WTC11 (cell line): ENCODE measurements at regions not wholly inside any gene's neighbourhood (a gene's known extent, or its start where the extent isn't known, plus 50 kb on each side); places are given as distances from the start of the nearest gene placed in this dataset.

Experiments used
- ATAC-seq: fragments of 200-7000 bp; cut with Tn5 transposase; 2 replicates; pipeline ENCODE4 v1.10.0; 2021; ENCODE audit warnings: mild to moderate bottlenecking, moderate library complexity
- CTCF ChIA-PET: fragments of 300-600 bp; sonication (Branson Sonifier 250); formaldehyde crosslinking; loops from one replicate; lab custom pipeline; 2021; ENCODE audit warnings: antibody characterized with exemption; lab: Charles Lee
- POLR2A ChIA-PET: fragments of 350-600 bp; sonication (Branson Sonifier 250); formaldehyde crosslinking; loops from one replicate; lab custom pipeline; 2021; ENCODE audit warnings: antibody characterized with exemption; lab: Charles Lee
- DNase-seq: peaks from one replicate; pipeline ENCODE4 v3.0.0; 2021; ENCODE audit warnings: low spot score
- H3K27ac Mint-ChIP-seq: 2 replicates; pipeline ENCODE4 v1.8.0; 2021; ENCODE audit warnings: mixed read lengths
- H3K27me3 Mint-ChIP-seq: 2 replicates; pipeline ENCODE4 v1.8.0; 2021; ENCODE audit warnings: low read depth, mild to moderate bottlenecking, moderate library complexity, mixed read lengths
- H3K36me3 Mint-ChIP-seq: 2 replicates; pipeline ENCODE4 v1.8.0; 2021; ENCODE audit warnings: mixed read lengths
- H3K4me1 Mint-ChIP-seq: 2 replicates; pipeline ENCODE4 v1.8.0; 2022; ENCODE audit warnings: mixed read lengths
- H3K4me3 Mint-ChIP-seq: 2 replicates; pipeline ENCODE4 v1.8.0; 2021; ENCODE audit warnings: mild to moderate bottlenecking, moderate library complexity, mixed read lengths
- H3K9me3 Mint-ChIP-seq: 2 replicates; pipeline ENCODE4 v1.8.0; 2021; ENCODE audit warnings: mixed read lengths
- FOXJ3 ChIP-seq: sonication (generic); formaldehyde crosslinking; IDR thresholded peaks from 2 replicates; pipeline ENCODE4 v1.9.0; 2021; ENCODE audit warnings: missing genetic modification reagents, mild to moderate bottlenecking, borderline replicate concordance
- FOXK1 ChIP-seq: sonication (generic); formaldehyde crosslinking; IDR thresholded peaks from 2 replicates; pipeline ENCODE4 v1.8.0; 2022; ENCODE audit warnings: mild to moderate bottlenecking, moderate library complexity, missing genetic modification reagents
- MXD4 ChIP-seq: fragments of 250-450 bp; sonication (Bioruptor Pico); IDR thresholded peaks from 2 replicates; pipeline ENCODE4 v1.8.0; 2021; ENCODE audit warnings: mild to moderate bottlenecking, moderate library complexity, borderline replicate concordance
- SMAD3 ChIP-seq: sonication (generic); formaldehyde crosslinking; IDR thresholded peaks from 2 replicates; pipeline ENCODE4 v1.8.0; 2022; ENCODE audit warnings: missing genetic modification reagents, mild to moderate bottlenecking, borderline replicate concordance
- ZNF423 ChIP-seq: fragments of 250-450 bp; sonication (Bioruptor Pico); IDR thresholded peaks from 2 replicates; pipeline ENCODE4 v2.1.2; 2022; ENCODE audit warnings: mild to moderate bottlenecking, moderate library complexity
- TF ChIP-seq, protein P1 (sequence below): sonication (generic); formaldehyde crosslinking; IDR thresholded peaks from 2 replicates; pipeline ENCODE4 v1.8.1; 2023; ENCODE audit warnings: mild to moderate bottlenecking, moderate library complexity, missing genetic modification reagents
- TF ChIP-seq, protein P2 (sequence below): sonication (generic); formaldehyde crosslinking; IDR thresholded peaks from 2 replicates; pipeline ENCODE4 v1.8.1; 2022; ENCODE audit warnings: mild to moderate bottlenecking, missing genetic modification reagents, moderate library complexity, borderline replicate concordance
- TF ChIP-seq, protein P3 (sequence below): sonication (generic); formaldehyde crosslinking; IDR thresholded peaks from 2 replicates; pipeline ENCODE4 v1.8.1; 2022; ENCODE audit warnings: low read depth, mild to moderate bottlenecking, moderate library complexity, missing genetic modification reagents, borderline replicate concordance
- TF ChIP-seq, protein P4 (sequence below): sonication (generic); formaldehyde crosslinking; IDR thresholded peaks from 2 replicates; pipeline ENCODE4 v1.8.1; 2022; ENCODE audit warnings: low read depth, missing genetic modification reagents, borderline replicate concordance
- TF ChIP-seq, protein P5 (sequence below): fragments of 250-450 bp; sonication (Bioruptor Pico); IDR thresholded peaks from 2 replicates; pipeline ENCODE4 v1.8.0; 2021; ENCODE audit warnings: mild to moderate bottlenecking
- TF ChIP-seq, protein P6 (sequence below): sonication (generic); formaldehyde crosslinking; conservative IDR thresholded peaks from 2 replicates; pipeline ENCODE4 v1.8.1; 2022; ENCODE audit warnings: mild to moderate bottlenecking, missing genetic modification reagents
- TF ChIP-seq, protein P7 (sequence below): fragments of 250-450 bp; sonication (Bioruptor Pico); conservative IDR thresholded peaks from 2 replicates; pipeline ENCODE4 v1.9.0; 2021; ENCODE audit warnings: mild to moderate bottlenecking
- TF ChIP-seq, protein P8 (sequence below): sonication (generic); formaldehyde crosslinking; IDR thresholded peaks from 2 replicates; pipeline ENCODE4 v1.8.0; 2023; ENCODE audit warnings: missing genetic modification reagents
- TF ChIP-seq, protein P9 (sequence below): fragments of 250-450 bp; sonication (Bioruptor Pico); IDR thresholded peaks from 2 replicates; pipeline ENCODE4 v1.9.0; 2021; ENCODE audit warnings: mild to moderate bottlenecking
- TF ChIP-seq, protein P10 (sequence below): sonication (generic); formaldehyde crosslinking; IDR thresholded peaks from 2 replicates; pipeline ENCODE4 v1.8.0; 2022; ENCODE audit warnings: mild to moderate bottlenecking, missing genetic modification reagents

DNA sequence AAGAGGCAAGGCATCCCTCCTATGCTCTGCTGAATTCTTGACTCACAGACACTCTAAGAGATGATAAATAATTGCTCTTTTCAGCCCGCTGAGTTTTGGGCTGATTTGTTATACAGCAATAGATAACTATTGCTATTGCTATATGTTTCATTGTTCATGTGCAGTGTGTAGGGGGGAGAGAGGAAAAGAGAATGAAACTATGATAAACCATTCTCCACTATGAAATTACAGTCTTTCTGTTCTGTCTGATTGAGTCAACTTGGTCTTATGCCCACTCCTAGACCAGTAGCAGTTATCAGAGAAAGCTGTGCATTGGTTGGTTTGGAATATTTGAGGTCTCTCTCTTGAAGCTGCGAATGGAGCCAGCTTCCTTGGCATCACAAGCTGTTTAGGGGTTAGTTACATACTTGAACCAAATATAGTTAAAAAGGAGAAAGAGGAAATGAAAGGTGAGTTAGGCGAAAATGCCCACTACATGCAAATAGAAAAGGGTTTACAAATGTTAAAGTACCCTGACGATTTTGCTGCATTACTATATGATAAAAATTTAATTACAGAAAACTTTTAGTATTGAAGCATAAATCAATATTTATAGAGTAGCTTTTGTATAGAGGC, 136.3 kb upstream of the ACTBL2 start:
- Mint-ChIP-seq H3K4me3 (no peak overlapping the region), H3K9me3 (no peaks in the 10 kb centered on the region), H3K27me3 (no peaks in the 10 kb centered on the region), H3K27ac (no peak overlapping the region), H3K36me3 (no peaks in the 10 kb centered on the region), H3K4me1 (no peaks in the 10 kb centered on the region)
- ATAC-seq = no peak
- TF ChIP-seq SMAD3 (CRISPR knock-in tag) = no peak
- TF ChIP-seq, protein P1, sequence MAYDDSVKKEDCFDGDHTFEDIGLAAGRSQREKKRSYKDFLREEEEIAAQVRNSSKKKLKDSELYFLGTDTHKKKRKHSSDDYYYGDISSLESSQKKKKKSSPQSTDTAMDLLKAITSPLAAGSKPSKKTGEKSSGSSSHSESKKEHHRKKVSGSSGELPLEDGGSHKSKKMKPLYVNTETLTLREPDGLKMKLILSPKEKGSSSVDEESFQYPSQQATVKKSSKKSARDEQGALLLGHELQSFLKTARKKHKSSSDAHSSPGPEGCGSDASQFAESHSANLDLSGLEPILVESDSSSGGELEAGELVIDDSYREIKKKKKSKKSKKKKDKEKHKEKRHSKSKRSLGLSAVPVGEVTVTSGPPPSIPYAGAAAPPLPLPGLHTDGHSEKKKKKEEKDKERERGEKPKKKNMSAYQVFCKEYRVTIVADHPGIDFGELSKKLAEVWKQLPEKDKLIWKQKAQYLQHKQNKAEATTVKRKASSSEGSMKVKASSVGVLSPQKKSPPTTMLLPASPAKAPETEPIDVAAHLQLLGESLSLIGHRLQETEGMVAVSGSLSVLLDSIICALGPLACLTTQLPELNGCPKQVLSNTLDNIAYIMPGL (CRISPR knock-in tag) = no peak
- TF ChIP-seq, protein P2, sequence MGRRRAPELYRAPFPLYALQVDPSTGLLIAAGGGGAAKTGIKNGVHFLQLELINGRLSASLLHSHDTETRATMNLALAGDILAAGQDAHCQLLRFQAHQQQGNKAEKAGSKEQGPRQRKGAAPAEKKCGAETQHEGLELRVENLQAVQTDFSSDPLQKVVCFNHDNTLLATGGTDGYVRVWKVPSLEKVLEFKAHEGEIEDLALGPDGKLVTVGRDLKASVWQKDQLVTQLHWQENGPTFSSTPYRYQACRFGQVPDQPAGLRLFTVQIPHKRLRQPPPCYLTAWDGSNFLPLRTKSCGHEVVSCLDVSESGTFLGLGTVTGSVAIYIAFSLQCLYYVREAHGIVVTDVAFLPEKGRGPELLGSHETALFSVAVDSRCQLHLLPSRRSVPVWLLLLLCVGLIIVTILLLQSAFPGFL (CRISPR knock-in tag) = no peak
- TF ChIP-seq, protein P3, sequence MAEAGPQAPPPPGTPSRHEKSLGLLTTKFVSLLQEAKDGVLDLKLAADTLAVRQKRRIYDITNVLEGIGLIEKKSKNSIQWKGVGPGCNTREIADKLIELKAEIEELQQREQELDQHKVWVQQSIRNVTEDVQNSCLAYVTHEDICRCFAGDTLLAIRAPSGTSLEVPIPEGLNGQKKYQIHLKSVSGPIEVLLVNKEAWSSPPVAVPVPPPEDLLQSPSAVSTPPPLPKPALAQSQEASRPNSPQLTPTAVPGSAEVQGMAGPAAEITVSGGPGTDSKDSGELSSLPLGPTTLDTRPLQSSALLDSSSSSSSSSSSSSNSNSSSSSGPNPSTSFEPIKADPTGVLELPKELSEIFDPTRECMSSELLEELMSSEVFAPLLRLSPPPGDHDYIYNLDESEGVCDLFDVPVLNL = no peak
- TF ChIP-seq, protein P4, sequence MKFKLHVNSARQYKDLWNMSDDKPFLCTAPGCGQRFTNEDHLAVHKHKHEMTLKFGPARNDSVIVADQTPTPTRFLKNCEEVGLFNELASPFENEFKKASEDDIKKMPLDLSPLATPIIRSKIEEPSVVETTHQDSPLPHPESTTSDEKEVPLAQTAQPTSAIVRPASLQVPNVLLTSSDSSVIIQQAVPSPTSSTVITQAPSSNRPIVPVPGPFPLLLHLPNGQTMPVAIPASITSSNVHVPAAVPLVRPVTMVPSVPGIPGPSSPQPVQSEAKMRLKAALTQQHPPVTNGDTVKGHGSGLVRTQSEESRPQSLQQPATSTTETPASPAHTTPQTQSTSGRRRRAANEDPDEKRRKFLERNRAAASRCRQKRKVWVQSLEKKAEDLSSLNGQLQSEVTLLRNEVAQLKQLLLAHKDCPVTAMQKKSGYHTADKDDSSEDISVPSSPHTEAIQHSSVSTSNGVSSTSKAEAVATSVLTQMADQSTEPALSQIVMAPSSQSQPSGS (CRISPR knock-in tag) = no peak
- TF ChIP-seq, protein P5, sequence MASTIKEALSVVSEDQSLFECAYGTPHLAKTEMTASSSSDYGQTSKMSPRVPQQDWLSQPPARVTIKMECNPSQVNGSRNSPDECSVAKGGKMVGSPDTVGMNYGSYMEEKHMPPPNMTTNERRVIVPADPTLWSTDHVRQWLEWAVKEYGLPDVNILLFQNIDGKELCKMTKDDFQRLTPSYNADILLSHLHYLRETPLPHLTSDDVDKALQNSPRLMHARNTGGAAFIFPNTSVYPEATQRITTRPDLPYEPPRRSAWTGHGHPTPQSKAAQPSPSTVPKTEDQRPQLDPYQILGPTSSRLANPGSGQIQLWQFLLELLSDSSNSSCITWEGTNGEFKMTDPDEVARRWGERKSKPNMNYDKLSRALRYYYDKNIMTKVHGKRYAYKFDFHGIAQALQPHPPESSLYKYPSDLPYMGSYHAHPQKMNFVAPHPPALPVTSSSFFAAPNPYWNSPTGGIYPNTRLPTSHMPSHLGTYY (CRISPR knock-in tag) = no peak
- TF ChIP-seq, protein P6, sequence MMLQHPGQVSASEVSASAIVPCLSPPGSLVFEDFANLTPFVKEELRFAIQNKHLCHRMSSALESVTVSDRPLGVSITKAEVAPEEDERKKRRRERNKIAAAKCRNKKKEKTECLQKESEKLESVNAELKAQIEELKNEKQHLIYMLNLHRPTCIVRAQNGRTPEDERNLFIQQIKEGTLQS (CRISPR knock-in tag) = no peak
- TF ChIP-seq, protein P7, sequence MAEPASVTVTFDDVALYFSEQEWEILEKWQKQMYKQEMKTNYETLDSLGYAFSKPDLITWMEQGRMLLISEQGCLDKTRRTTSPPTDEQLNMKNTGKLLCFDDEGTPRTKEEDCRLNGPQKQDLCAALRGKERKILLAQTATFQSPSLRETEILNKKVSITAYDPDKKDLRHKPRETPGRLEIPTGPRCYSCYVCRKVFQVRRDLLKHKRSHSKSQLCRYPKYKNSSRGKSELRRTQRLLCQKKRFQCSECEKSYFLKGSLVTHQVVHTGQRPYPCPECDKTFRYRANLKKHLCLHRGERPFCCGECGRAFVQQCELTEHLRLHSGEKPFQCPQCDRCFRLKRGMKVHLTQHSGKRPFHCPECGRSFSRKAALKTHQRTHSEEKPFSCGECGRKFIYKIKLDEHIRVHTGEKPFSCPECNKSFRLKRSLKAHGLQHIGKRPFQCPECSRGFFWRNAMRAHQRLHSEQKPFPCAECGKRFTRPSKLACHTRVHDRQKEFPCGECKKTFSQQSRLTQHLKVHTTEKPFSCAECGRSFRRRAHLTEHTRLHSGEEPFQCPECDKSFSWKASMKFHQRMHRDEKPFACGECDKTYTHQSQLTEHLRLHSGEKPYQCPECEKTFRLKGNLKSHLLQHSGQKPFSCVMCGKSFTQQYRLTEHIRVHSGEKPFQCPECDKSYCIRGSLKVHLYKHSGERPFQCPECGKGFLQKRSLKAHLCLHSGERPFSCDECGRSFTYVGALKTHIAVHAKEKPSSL = no peak
- no peak for TF ChIP-seq ZNF423 (CRISPR knock-in tag)
- TF ChIP-seq FOXJ3 (CRISPR knock-in tag) = no peak
- TF ChIP-seq, protein P8, sequence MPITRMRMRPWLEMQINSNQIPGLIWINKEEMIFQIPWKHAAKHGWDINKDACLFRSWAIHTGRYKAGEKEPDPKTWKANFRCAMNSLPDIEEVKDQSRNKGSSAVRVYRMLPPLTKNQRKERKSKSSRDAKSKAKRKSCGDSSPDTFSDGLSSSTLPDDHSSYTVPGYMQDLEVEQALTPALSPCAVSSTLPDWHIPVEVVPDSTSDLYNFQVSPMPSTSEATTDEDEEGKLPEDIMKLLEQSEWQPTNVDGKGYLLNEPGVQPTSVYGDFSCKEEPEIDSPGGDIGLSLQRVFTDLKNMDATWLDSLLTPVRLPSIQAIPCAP = no peak
- TF ChIP-seq, protein P9, sequence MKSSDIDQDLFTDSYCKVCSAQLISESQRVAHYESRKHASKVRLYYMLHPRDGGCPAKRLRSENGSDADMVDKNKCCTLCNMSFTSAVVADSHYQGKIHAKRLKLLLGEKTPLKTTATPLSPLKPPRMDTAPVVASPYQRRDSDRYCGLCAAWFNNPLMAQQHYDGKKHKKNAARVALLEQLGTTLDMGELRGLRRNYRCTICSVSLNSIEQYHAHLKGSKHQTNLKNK (CRISPR knock-in tag) = no peak
- TF ChIP-seq FOXK1 (CRISPR knock-in tag) = no peak
- TF ChIP-seq, protein P10, sequence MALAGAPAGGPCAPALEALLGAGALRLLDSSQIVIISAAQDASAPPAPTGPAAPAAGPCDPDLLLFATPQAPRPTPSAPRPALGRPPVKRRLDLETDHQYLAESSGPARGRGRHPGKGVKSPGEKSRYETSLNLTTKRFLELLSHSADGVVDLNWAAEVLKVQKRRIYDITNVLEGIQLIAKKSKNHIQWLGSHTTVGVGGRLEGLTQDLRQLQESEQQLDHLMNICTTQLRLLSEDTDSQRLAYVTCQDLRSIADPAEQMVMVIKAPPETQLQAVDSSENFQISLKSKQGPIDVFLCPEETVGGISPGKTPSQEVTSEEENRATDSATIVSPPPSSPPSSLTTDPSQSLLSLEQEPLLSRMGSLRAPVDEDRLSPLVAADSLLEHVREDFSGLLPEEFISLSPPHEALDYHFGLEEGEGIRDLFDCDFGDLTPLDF (CRISPR knock-in tag) = no peak
- TF ChIP-seq MXD4 (CRISPR knock-in tag) = no peak
- POLR2A ChIA-PET = interaction anchor here (0.5 kb wide), 1 partner anchor 903 kb away, joined by 3 read pairs; no protein-coding TSS in a partner anchor
- CTCF ChIA-PET = no interaction called here
- DNase-seq = no peak
